Heart right ventricle (tissue), 16 donors: ENCODE measurements at regions not wholly inside any gene's neighbourhood (a gene's known extent, or its start where the extent isn't known, plus 50 kb on each side); places are given as distances from the start of the nearest gene placed in this dataset.

Source experiments
- ATAC-seq, 8 donors: fragments of 200-7000 bp; cut with Tn5 transposase; one replicate each; pipeline ENCODE4 v1.9.1; 2020; ENCODE audit warnings: mild to moderate bottlenecking in 8 of 8, moderate library complexity in 8 of 8, moderate number of reproducible peaks in 1 of 8
- DNase-seq, 2 donors: peaks; one replicate each; pipeline ENCODE4 v3.0.0-alpha.2; 2020
- H3K27ac ChIP-seq, 10 donors: fragments of 200-600 bp; sonication (generic) in 2 of 10; one replicate each; pipeline versions ENCODE4 v1.5.0 to v1.8.0; 2020 to 2022; ENCODE audit warnings: mild to moderate bottlenecking in 3 of 10
- H3K27me3 ChIP-seq, 7 donors: fragments of 200-600 bp; one replicate each; pipeline ENCODE4 v1.8.0; 2021 to 2022; ENCODE audit warnings: mild to moderate bottlenecking in 2 of 7
- H3K36me3 ChIP-seq, 9 donors: fragments of 200-600 bp; sonication (generic) in 1 of 9; one replicate each; pipeline versions ENCODE4 v1.5.0 to v1.8.0; 2020 to 2022; ENCODE audit warnings: mild to moderate bottlenecking in 2 of 9
- H3K4me1 ChIP-seq, 9 donors: fragments of 200-600 bp; sonication (generic) in 1 of 9; one replicate each; pipeline versions ENCODE4 v1.5.0 to v1.8.0; 2020 to 2022; ENCODE audit warnings: mild to moderate bottlenecking in 4 of 9
- H3K4me3 ChIP-seq, 10 donors: fragments of 200-600 bp; sonication (generic) in 2 of 10; one replicate each; pipeline versions ENCODE4 v1.5.0 to v1.8.0; 2020 to 2022; ENCODE audit warnings: mild to moderate bottlenecking in 7 of 10, moderate library complexity in 2 of 10
- H3K9me3 ChIP-seq, 11 donors: fragments of 200-600 bp in 10 of 11; sonication (generic) in 2 of 11; one replicate each; pipeline versions ENCODE4 v1.5.0 to v1.8.0; 2013 to 2022; ENCODE audit warnings: mild to moderate bottlenecking in 2 of 11, control low read depth in 1 of 11, moderate library complexity in 1 of 11
- WGBS, 2 donors: extraction: QIAGEN DNeasy Blood & Tissue Kit; methylation state at CpG; one replicate each; pipeline ENCODE4 v1.1.7; 2013; ENCODE audit warnings: inconsistent platforms in 1 of 2; 5-methylcytosine and 5-hydroxymethylcytosine counted together
- intact Hi-C, 10 donors: fragments of 100-400 bp; cut with DNase I; formaldehyde crosslinking; loops; one replicate each; pipeline versions ENCODE4 v1.11.1 to v1.14.2; 2022
- TF ChIP-seq, protein P1 (sequence below), 9 donors: fragments of 200-600 bp; sonication (generic) in 2 of 9; IDR thresholded peaks; one replicate each; pipeline versions ENCODE4 v1.5.0 to v1.8.0; 2021 to 2022; ENCODE audit warnings: antibody characterized with exemption in 9 of 9, mild to moderate bottlenecking in 5 of 9, moderate library complexity in 1 of 9
- donor health status: Arrhythmogenic right ventricular cardiomyopathy.
- donor health status: ischemic (EF 13 %, LVEDD 7.1; RV severe dilation, severe dysfunction).
- donor health status: healthy with polysubstance abuse.
- donor health status: DM: no; HTN: yes; CAD: no.
- donor health status: DM: no; HTN: no; CAD: no.
- donor health status: ischemic (EF 25% LVEDD 6.9; RV normal size, moderate dysfunction).
- donor health status: ischemic (EF 25% LVEDD 5.7; RV mildly dilated, moderate dysfunction).
- donor health status: healthy.
- donor health status: DM: yes; HTN: yes; CAD: no.
- donor health status: Ischemic cardiomyopathy.
- donor health status: ischemic (EF 35%, LVEDD 5.7; RV mildly dilated, moderate dysfunction).
- donor health status: nonischemic (EF 11% LVEDD 7.7; RV severe dilation, severe dysfunction).
- donor health status: DM: yes; HTN: yes; CAD: no.
- donor health status: PGD.
- donor health status: ischemic (EF 29% LVEDD 5.4; RV normal size, mild dysfunction).
- donor health status: nonischemic (EF 23%, LVEDD 6.1; RV moderate dilation, normal function).

- no peaks in the 10 kb centered on the region for H3K9me3 ChIP-seq
- intact Hi-C loops: no loop called here
- DNase-seq (no peak), ATAC-seq (no peak)
- no peaks in the 10 kb centered on the region for H3K36me3 ChIP-seq
- no peaks in the 10 kb centered on the region for H3K27me3 ChIP-seq
- 52 to 53% methylated on average over 4 of the region's 4 CpGs for WGBS, 2 donors
- H3K4me3 ChIP-seq: no peak overlapping the region
- no peak overlapping the region for H3K27ac ChIP-seq
- TF ChIP-seq, protein P1, sequence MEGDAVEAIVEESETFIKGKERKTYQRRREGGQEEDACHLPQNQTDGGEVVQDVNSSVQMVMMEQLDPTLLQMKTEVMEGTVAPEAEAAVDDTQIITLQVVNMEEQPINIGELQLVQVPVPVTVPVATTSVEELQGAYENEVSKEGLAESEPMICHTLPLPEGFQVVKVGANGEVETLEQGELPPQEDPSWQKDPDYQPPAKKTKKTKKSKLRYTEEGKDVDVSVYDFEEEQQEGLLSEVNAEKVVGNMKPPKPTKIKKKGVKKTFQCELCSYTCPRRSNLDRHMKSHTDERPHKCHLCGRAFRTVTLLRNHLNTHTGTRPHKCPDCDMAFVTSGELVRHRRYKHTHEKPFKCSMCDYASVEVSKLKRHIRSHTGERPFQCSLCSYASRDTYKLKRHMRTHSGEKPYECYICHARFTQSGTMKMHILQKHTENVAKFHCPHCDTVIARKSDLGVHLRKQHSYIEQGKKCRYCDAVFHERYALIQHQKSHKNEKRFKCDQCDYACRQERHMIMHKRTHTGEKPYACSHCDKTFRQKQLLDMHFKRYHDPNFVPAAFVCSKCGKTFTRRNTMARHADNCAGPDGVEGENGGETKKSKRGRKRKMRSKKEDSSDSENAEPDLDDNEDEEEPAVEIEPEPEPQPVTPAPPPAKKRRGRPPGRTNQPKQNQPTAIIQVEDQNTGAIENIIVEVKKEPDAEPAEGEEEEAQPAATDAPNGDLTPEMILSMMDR (IDR thresholded peaks at IDR 0.05): no peak
- no peaks in the 10 kb centered on the region for H3K4me1 ChIP-seq
These were observed 336.4 kb upstream of the EPHA4 start for GRCh38 chr2:221908518-221908917.

- ATAC-seq (no peak), DNase-seq (no peak)
- TF ChIP-seq, protein P1 (IDR thresholded peaks at IDR 0.05): no peak
- Histone ChIP-seq H3K4me3 (no peak overlapping the region), H3K4me1 (no peaks in the 10 kb centered on the region), H3K27me3 (peaks cover 0 to 18% (median 3%) of the 10 kb centered on the region in 7 donors), H3K36me3 (no peaks in the 10 kb centered on the region), H3K9me3 (no peaks in the 10 kb centered on the region), H3K27ac (no peak overlapping the region)
- WGBS, 2 donors: 26 to 33% methylated on average over 3 of the region's 3 CpGs
- intact Hi-C loops: no loop called here
These were observed 325.6 kb upstream of the EPHA4 start for GRCh38 chr2:221897718-221898117.

DNA sequence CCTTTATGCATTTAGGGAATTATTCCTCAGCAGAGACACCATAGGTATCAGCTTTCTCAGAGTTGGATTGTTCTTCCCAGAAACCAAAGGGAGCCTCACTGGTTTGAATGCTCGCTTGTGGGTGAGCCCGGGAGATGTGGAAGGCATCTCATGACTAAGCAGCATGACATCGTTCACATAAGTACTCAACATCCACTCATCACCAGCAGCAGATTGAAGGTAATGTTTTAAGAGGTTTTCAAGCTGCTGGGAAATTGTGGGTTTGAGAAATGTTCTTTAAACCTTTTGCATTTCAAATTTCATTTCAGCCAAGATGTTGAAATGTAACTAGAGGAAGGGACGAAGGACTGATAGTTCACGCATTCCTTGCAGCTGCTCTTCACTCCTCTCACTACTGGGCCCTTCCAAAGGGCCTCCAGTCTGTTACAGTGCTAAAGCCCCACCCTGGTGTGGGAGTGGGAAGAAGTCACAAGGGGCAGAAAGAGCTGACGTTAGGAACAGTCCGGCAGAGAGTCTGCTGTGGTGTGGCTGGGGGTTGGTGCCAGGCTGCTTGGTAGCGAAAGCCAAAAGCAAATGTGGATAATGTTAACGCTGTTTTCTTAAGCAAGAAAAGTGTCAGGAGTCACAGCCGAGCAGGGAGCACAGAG is 324.5 kb upstream of the EPHA4 start:
- DNase-seq: peak; percentile 10 to 20
- TF ChIP-seq, protein P1 (IDR thresholded peaks at IDR 0.05): no peak
- Histone ChIP-seq H3K27ac (no peak overlapping the region), H3K9me3 (no peaks in the 10 kb centered on the region), H3K4me1 (no peaks in the 10 kb centered on the region), H3K4me3 (no peak overlapping the region), H3K27me3 (peaks cover 0 to 18% (median 3%) of the 10 kb centered on the region in 7 donors), H3K36me3 (no peaks in the 10 kb centered on the region)
- 43 to 46% methylated on average over 10 of the region's 10 CpGs for WGBS, 2 donors
- peak; percentile 54 to 96 (median 74) for ATAC-seq
- intact Hi-C loops: no loop called here

DNA sequence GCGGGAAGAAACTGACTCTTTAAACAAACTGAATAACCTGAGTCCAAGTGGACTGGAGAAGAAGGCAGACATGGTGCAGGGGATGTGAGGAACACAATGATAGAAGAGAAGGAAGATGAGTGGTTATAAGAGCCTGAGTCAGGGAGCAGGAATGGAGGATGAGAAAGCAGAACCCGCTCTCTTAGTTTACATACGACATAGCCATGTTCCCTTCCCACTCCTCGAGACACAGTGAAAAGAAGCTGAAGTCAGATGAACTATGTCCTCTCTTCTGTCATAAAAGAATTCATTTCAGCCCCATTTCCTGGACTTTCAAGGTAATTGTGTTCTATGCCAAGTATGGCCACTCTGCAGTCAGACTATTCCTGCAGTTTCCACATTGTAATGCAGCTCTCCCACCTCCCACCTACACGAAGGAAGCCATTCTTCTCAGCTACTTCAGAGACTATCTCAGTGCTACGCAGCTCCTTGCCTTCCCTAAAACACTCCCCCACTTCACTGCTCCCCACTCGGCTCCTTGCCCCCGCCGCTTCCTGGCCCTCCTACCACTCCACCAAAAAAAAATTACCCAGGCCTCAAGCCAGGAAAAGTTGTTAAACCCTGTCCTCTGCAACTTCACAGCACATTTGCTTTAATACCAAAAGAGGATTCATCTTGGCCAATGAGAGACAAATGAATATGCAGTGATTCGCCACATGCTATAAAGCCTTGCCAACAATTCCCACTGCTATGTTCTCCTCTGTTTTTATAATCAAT is 323.4 kb upstream of the EPHA4 start:
- WGBS, 2 donors: 49 to 61% methylated on average over 10 of the region's 10 CpGs
- Histone ChIP-seq H3K27me3 (peaks cover 0 to 18% (median 3%) of the 10 kb centered on the region in 7 donors), H3K4me3 (no peak overlapping the region), H3K4me1 (no peaks in the 10 kb centered on the region), H3K27ac (no peak overlapping the region), H3K36me3 (no peaks in the 10 kb centered on the region), H3K9me3 (no peaks in the 10 kb centered on the region)
- DNase-seq: no peak
- intact Hi-C loops: no loop called here
- no peak for ATAC-seq
- TF ChIP-seq, protein P1 (IDR thresholded peaks at IDR 0.05): no peak
